ENCODE measurements at regions not wholly inside any gene's neighbourhood (a gene's known extent, or its start where the extent isn't known, plus 50 kb on each side); places are given as distances from the start of the nearest gene placed in this dataset.

GRCh38 chr7:32212321-32212720 is 142.1 kb upstream of the PDE1C start:
- TF ChIP-seq, protein P1, sequence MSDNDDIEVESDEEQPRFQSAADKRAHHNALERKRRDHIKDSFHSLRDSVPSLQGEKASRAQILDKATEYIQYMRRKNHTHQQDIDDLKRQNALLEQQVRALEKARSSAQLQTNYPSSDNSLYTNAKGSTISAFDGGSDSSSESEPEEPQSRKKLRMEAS (IDR thresholded peaks at IDR 0.05; ENCODE audit: low read depth, low read length), result no peak
- TF ChIP-seq CTCF (IDR thresholded peaks at IDR 0.05; ENCODE audit: low read depth, low read length) (no peak), POLR2A (IDR thresholded peaks at IDR 0.05; ENCODE audit: extremely low read depth, insufficient read length) (no peak)
